HG02798 (cell line): ENCODE measurements at regions not wholly inside any gene's neighbourhood (a gene's known extent, or its start where the extent isn't known, plus 50 kb on each side); places are given as distances from the start of the nearest gene placed in this dataset.
"Not testable (repeated sequence)": the region's sequence is repeated elsewhere in the genome, so short reads cannot be mapped to it uniquely, and the experiment has no call there.

Experiments
- ATAC-seq: cut with Tn5 transposase; IDR thresholded peaks from one replicate; pipeline ENCODE4 v1.9.1; 2021; ENCODE audit warnings: mild to moderate bottlenecking; ENCODE audit not compliant: unreplicated experiment, poor library complexity

GRCh38 chr4:84235126-84235944 lies 263.8 kb downstream of the NKX6-1 start:
- ATAC-seq, result peak; percentile 99

- ATAC-seq, result no peak
Measured at GRCh38 chr4:84232309-84233095, 266.6 kb downstream of the NKX6-1 start.

GRCh38 chr4:84231539-84232055 lies 267.5 kb downstream of the NKX6-1 start:
- no peak for ATAC-seq

- ATAC-seq, result no peak
Measured at GRCh38 chr4:84224522-84224921, 274.6 kb downstream of the NKX6-1 start.

GRCh38 chr4:84221704-84222103 lies 277.4 kb downstream of the NKX6-1 start:
- ATAC-seq, result peak; percentile 29

GRCh38 chr4:84220990-84221389 lies 278.1 kb downstream of the NKX6-1 start:
- peak; percentile 92 for ATAC-seq

- no peak for ATAC-seq
Measured at GRCh38 chr4:84219656-84220055, 279.4 kb downstream of the NKX6-1 start.

- ATAC-seq, result no peak
Measured at GRCh38 chr4:84218031-84218430, 281.1 kb downstream of the NKX6-1 start.

- ATAC-seq, result no peak
Measured at GRCh38 chr4:84215217-84215616, 283.9 kb downstream of the NKX6-1 start.

- not testable (repeated sequence) for ATAC-seq
Measured at GRCh38 chr4:84206226-84206625, 292.9 kb downstream of the NKX6-1 start.

- no peak for ATAC-seq
Measured at GRCh38 chr4:84189144-84189543, 309.9 kb downstream of the NKX6-1 start.

- no peak for ATAC-seq
Measured at GRCh38 chr4:84179409-84179808, 319.7 kb downstream of the NKX6-1 start.

GRCh38 chr4:84177831-84178542 lies 321.1 kb downstream of the NKX6-1 start:
- no peak for ATAC-seq

GRCh38 chr4:84176016-84176415 lies 323.1 kb downstream of the NKX6-1 start:
- no peak for ATAC-seq

GRCh38 chr4:84171871-84172270 lies 327.2 kb downstream of the NKX6-1 start:
- no peak for ATAC-seq

GRCh38 chr4:84167564-84167963 lies 331.5 kb downstream of the NKX6-1 start:
- ATAC-seq, result no peak

- ATAC-seq, result no peak
Measured at GRCh38 chr4:84167093-84167492, 332.0 kb downstream of the NKX6-1 start.

GRCh38 chr4:84166486-84166885 lies 332.6 kb downstream of the NKX6-1 start:
- no peak for ATAC-seq

GRCh38 chr4:84164201-84164600 lies 334.9 kb downstream of the NKX6-1 start:
- ATAC-seq, result no peak

GRCh38 chr4:84159762-84160161 lies 339.3 kb downstream of the NKX6-1 start:
- no peak for ATAC-seq

GRCh38 chr4:84158670-84159069 lies 340.4 kb downstream of the NKX6-1 start:
- no peak for ATAC-seq
